ENCODE measurements at regions not wholly inside any gene's neighbourhood (a gene's known extent, or its start where the extent isn't known, plus 50 kb on each side); places are given as distances from the start of the nearest gene placed in this dataset.

DNA sequence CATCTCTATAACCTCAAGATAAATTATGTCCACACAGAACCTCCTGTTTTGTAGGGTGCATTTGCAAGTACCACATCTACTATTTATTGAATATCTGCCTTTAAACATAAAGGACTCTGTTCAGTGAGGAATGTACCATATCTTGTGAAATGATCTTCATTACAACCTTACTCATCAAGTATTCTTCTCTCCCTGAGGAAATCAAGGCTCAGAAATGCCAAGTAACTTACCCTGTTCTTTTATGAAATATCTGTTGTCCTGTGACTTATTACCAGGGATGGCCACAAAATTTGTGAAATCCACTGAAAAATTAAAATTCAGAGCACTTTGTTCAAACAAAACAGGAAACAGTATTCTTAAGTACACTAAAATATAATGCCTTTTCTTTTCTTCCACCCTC lies 366.7 kb downstream of the GALC start:
- DNase-seq (no peak), ATAC-seq (ENCODE audit: low read depth) (no peak)
- H3K4ac ChIP-seq (ENCODE audit: low read depth, low read length), result no peak overlapping the region
- no peak overlapping the region for H2AFZ ChIP-seq (replicated peaks; ENCODE audit: low read length, poor library complexity)
- intact Hi-C loops (cut with micrococcal nuclease) (no loop called here), in situ Hi-C loops (cut with MboI; ENCODE audit: low sequenced_read_pairs) (no loop called here), dilution Hi-C loops (cut with HindIII; ENCODE audit: low sequenced_read_pairs, unreplicated experiment) (no loop called here)
- TF ChIP-seq BHLHE40 (IDR thresholded peaks at IDR 0.05; ENCODE audit: low read depth, low read length), result no peak
- no peak for TF ChIP-seq FOS (IDR thresholded peaks at IDR 0.05; ENCODE audit: low read depth, low read length)
- TF ChIP-seq RAD21 (IDR thresholded peaks at IDR 0.05; ENCODE audit: low read length), result no peak
- TF ChIP-seq MXI1 (IDR thresholded peaks at IDR 0.05; ENCODE audit: borderline replicate concordance, low read depth, low read length), result no peak
- TF ChIP-seq RFX5 (IDR thresholded peaks at IDR 0.05; ENCODE audit: low read depth, low read length), result no peak
- TF ChIP-seq, protein P1, sequence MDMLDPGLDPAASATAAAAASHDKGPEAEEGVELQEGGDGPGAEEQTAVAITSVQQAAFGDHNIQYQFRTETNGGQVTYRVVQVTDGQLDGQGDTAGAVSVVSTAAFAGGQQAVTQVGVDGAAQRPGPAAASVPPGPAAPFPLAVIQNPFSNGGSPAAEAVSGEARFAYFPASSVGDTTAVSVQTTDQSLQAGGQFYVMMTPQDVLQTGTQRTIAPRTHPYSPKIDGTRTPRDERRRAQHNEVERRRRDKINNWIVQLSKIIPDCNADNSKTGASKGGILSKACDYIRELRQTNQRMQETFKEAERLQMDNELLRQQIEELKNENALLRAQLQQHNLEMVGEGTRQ (IDR thresholded peaks at IDR 0.05; ENCODE audit: low read depth, low read length), result no peak
- TF ChIP-seq, protein P2, sequence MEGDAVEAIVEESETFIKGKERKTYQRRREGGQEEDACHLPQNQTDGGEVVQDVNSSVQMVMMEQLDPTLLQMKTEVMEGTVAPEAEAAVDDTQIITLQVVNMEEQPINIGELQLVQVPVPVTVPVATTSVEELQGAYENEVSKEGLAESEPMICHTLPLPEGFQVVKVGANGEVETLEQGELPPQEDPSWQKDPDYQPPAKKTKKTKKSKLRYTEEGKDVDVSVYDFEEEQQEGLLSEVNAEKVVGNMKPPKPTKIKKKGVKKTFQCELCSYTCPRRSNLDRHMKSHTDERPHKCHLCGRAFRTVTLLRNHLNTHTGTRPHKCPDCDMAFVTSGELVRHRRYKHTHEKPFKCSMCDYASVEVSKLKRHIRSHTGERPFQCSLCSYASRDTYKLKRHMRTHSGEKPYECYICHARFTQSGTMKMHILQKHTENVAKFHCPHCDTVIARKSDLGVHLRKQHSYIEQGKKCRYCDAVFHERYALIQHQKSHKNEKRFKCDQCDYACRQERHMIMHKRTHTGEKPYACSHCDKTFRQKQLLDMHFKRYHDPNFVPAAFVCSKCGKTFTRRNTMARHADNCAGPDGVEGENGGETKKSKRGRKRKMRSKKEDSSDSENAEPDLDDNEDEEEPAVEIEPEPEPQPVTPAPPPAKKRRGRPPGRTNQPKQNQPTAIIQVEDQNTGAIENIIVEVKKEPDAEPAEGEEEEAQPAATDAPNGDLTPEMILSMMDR (conservative IDR thresholded peaks at IDR 0.05; ENCODE audit: low read depth, low read length), result no peak
- POLR2A ChIA-PET (ENCODE audit: unreplicated experiment), result no interaction called here
- no peak overlapping the region for H3K27ac ChIP-seq (ENCODE audit: insufficient read depth, low read length)
- H3K4me1 ChIP-seq (ENCODE audit: control insufficient read depth, insufficient read depth, low read length), result no peaks in the 10 kb centered on the region
- H3K9me1 ChIP-seq (ENCODE audit: insufficient read depth, low read length), result no peaks in the 10 kb centered on the region
- no peak overlapping the region for H2BK120ac ChIP-seq (ENCODE audit: low read depth, low read length)
- H4K5ac ChIP-seq (ENCODE audit: low read depth, low read length), result no peak overlapping the region
- H2AK9ac ChIP-seq (replicated peaks; ENCODE audit: low read depth, low read length, poor library complexity), result no peak overlapping the region
- no peaks in the 10 kb centered on the region for H3K79me1 ChIP-seq (ENCODE audit: low read depth in 1 of 2, low read length in 2 of 2)
- H4K8ac ChIP-seq (ENCODE audit: low read depth in 2 of 2, low read length in 2 of 2), result no peak overlapping the region
- H3K14ac ChIP-seq (replicated peaks; ENCODE audit: low read depth, low read length), result no peak overlapping the region
- peaks cover 7% of the 10 kb centered on the region for H3K9me3 ChIP-seq (ENCODE audit: control insufficient read depth, insufficient read depth, low read length)
- H3K18ac ChIP-seq (ENCODE audit: low read depth, low read length), result no peak overlapping the region
- H4K91ac ChIP-seq (ENCODE audit: insufficient read depth, low read depth, low read length), result no peak overlapping the region
- H3K9ac ChIP-seq (ENCODE audit: low read depth, low read length), result no peak overlapping the region
- H4K20me1 ChIP-seq (ENCODE audit: insufficient read depth, low read length), result no peaks in the 10 kb centered on the region
- no peak overlapping the region for H2AK5ac ChIP-seq (ENCODE audit: low read depth, low read length)
- no peaks in the 10 kb centered on the region for H3K27me3 ChIP-seq (ENCODE audit: control insufficient read depth, insufficient read depth, low read length)
- H2BK15ac ChIP-seq (ENCODE audit: low read depth, low read length), result no peak overlapping the region
- no peak overlapping the region for H2BK5ac ChIP-seq (ENCODE audit: low read depth, low read length, poor library complexity, severe bottlenecking)
- H3K23ac ChIP-seq (ENCODE audit: low read depth, low read length), result no peak overlapping the region
- CTCF ChIA-PET, result no interaction called here
- H3K36me3 ChIP-seq (ENCODE audit: control insufficient read depth, insufficient read depth, low read length), result no peaks in the 10 kb centered on the region
- H3K56ac ChIP-seq (ENCODE audit: extremely low read depth, insufficient read depth, low read length), result no peak overlapping the region
- no peak overlapping the region for H2BK20ac ChIP-seq (ENCODE audit: low read depth, low read length)
- H3K4me2 ChIP-seq (ENCODE audit: low read depth, low read length), result no peak overlapping the region
- no peak overlapping the region for H3K4me3 ChIP-seq (ENCODE audit: insufficient read depth, low read depth, low read length)
- no TSS peak for BruUV-seq (replicated peaks)

Data from IMR-90 (cell line).